ENCODE measurements at regions not wholly inside any gene's neighbourhood (a gene's known extent, or its start where the extent isn't known, plus 50 kb on each side); places are given as distances from the start of the nearest gene placed in this dataset.

- H3K4me1 ChIP-seq (ENCODE audit: insufficient read depth, low read length): peaks cover 69% of the 10 kb centered on the region
- H3K4me3 ChIP-seq (ENCODE audit: low read length): no peak overlapping the region
- no peaks in the 10 kb centered on the region for H3K36me3 ChIP-seq (ENCODE audit: insufficient read depth, low read length)
- 0 out of 2 replicates have a peak, but pooled peaks cover 6% of the 10 kb centered on the region for H3K27me3 ChIP-seq (ENCODE audit: insufficient read depth, low read length)
- H3K27ac ChIP-seq (ENCODE audit: low read depth, low read length): peak overlapping the region; percentile 98
- WGBS: 73% methylated on average over 20 of the region's 20 CpGs
- H3K9me3 ChIP-seq (ENCODE audit: insufficient read depth, low read depth, low read length): no peaks in the 10 kb centered on the region
- H3K9ac ChIP-seq (ENCODE audit: low read depth, low read length): no peak overlapping the region
Measured at GRCh38 chr19:31421856-31422255, 72.6 kb upstream of the TSHZ3 start.

- no peaks in the 10 kb centered on the region for H3K9me3 ChIP-seq (ENCODE audit: insufficient read depth, low read depth, low read length)
- no peak overlapping the region for H3K4me3 ChIP-seq (ENCODE audit: low read length)
- 0 out of 2 replicates have a peak, but pooled peaks cover 6% of the 10 kb centered on the region for H3K27me3 ChIP-seq (ENCODE audit: insufficient read depth, low read length)
- H3K27ac ChIP-seq (ENCODE audit: low read depth, low read length): no peak overlapping the region
- H3K9ac ChIP-seq (ENCODE audit: low read depth, low read length): no peak overlapping the region
- no peaks in the 10 kb centered on the region for H3K36me3 ChIP-seq (ENCODE audit: insufficient read depth, low read length)
- peaks cover 50% of the 10 kb centered on the region for H3K4me1 ChIP-seq (ENCODE audit: insufficient read depth, low read length)
- 96% methylated on average over 2 of the region's 2 CpGs for WGBS
Measured at GRCh38 chr19:31423896-31424295, 74.7 kb upstream of the TSHZ3 start.

- Histone ChIP-seq H3K36me3 (ENCODE audit: insufficient read depth, low read length) (no peaks in the 10 kb centered on the region), H3K9me3 (ENCODE audit: insufficient read depth, low read depth, low read length) (no peaks in the 10 kb centered on the region), H3K9ac (ENCODE audit: low read depth, low read length) (no peak overlapping the region), H3K27ac (ENCODE audit: low read depth, low read length) (peak overlapping the region; percentile 16; the same call in 1 of the 2 replicates), H3K4me1 (ENCODE audit: insufficient read depth, low read length) (peaks cover 42% of the 10 kb centered on the region), H3K27me3 (ENCODE audit: insufficient read depth, low read length) (0 out of 2 replicates have a peak, but pooled peaks cover 6% of the 10 kb centered on the region), H3K4me3 (ENCODE audit: low read length) (no peak overlapping the region)
- 80% methylated on average over 8 of the region's 9 CpGs for WGBS
Measured at GRCh38 chr19:31424861-31425620, 75.8 kb upstream of the TSHZ3 start.

GRCh38 chr19:31427857-31428256, 78.6 kb upstream of the TSHZ3 start:
- H3K4me1 ChIP-seq (ENCODE audit: insufficient read depth, low read length): peaks cover 15% of the 10 kb centered on the region
- H3K27me3 ChIP-seq (ENCODE audit: insufficient read depth, low read length): 0 out of 2 replicates have a peak, but pooled peaks cover 6% of the 10 kb centered on the region
- no peak overlapping the region for H3K27ac ChIP-seq (ENCODE audit: low read depth, low read length)
- 100% methylated on average over 1 of the region's 1 CpG for WGBS
- no peaks in the 10 kb centered on the region for H3K36me3 ChIP-seq (ENCODE audit: insufficient read depth, low read length)
- no peaks in the 10 kb centered on the region for H3K9me3 ChIP-seq (ENCODE audit: insufficient read depth, low read depth, low read length)
- no peak overlapping the region for H3K9ac ChIP-seq (ENCODE audit: low read depth, low read length)
- H3K4me3 ChIP-seq (ENCODE audit: low read length): no peak overlapping the region

GRCh38 chr19:31430381-31430780, 81.1 kb upstream of the TSHZ3 start:
- H3K27ac ChIP-seq (ENCODE audit: low read depth, low read length): no peak overlapping the region
- 0 out of 2 replicates have a peak, but pooled peaks cover 5% of the 10 kb centered on the region for H3K27me3 ChIP-seq (ENCODE audit: insufficient read depth, low read length)
- peaks cover 2% of the 10 kb centered on the region; the same call in 1 of the 2 replicates for H3K4me1 ChIP-seq (ENCODE audit: insufficient read depth, low read length)
- no peaks in the 10 kb centered on the region for H3K36me3 ChIP-seq (ENCODE audit: insufficient read depth, low read length)
- peaks cover 7% of the 10 kb centered on the region for H3K9me3 ChIP-seq (ENCODE audit: insufficient read depth, low read depth, low read length)
- no peak overlapping the region for H3K4me3 ChIP-seq (ENCODE audit: low read length)
- 87% methylated on average over 4 of the region's 4 CpGs for WGBS
- H3K9ac ChIP-seq (ENCODE audit: low read depth, low read length): no peak overlapping the region

GRCh38 chr19:31432201-31432810, 83.1 kb upstream of the TSHZ3 start:
- no peak overlapping the region for H3K27ac ChIP-seq (ENCODE audit: low read depth, low read length)
- no peak overlapping the region for H3K9ac ChIP-seq (ENCODE audit: low read depth, low read length)
- 83% methylated on average over 8 of the region's 8 CpGs for WGBS
- no peak overlapping the region for H3K4me3 ChIP-seq (ENCODE audit: low read length)
- H3K4me1 ChIP-seq (ENCODE audit: insufficient read depth, low read length): no peaks in the 10 kb centered on the region
- no peaks in the 10 kb centered on the region for H3K27me3 ChIP-seq (ENCODE audit: insufficient read depth, low read length)
- no peaks in the 10 kb centered on the region for H3K36me3 ChIP-seq (ENCODE audit: insufficient read depth, low read length)
- peaks cover 10% of the 10 kb centered on the region for H3K9me3 ChIP-seq (ENCODE audit: insufficient read depth, low read depth, low read length)

- Histone ChIP-seq H3K27me3 (ENCODE audit: insufficient read depth, low read length) (no peaks in the 10 kb centered on the region), H3K9ac (ENCODE audit: low read depth, low read length) (no peak overlapping the region), H3K27ac (ENCODE audit: low read depth, low read length) (no peak overlapping the region), H3K9me3 (ENCODE audit: insufficient read depth, low read depth, low read length) (peaks cover 10% of the 10 kb centered on the region), H3K4me1 (ENCODE audit: insufficient read depth, low read length) (no peaks in the 10 kb centered on the region), H3K36me3 (ENCODE audit: insufficient read depth, low read length) (no peaks in the 10 kb centered on the region), H3K4me3 (ENCODE audit: low read length) (no peak overlapping the region)
- 78% methylated on average over 4 of the region's 4 CpGs for WGBS
Measured at GRCh38 chr19:31436121-31436776, 87.0 kb upstream of the TSHZ3 start.

- Histone ChIP-seq H3K9ac (ENCODE audit: low read depth, low read length) (no peak overlapping the region), H3K36me3 (ENCODE audit: insufficient read depth, low read length) (no peaks in the 10 kb centered on the region), H3K9me3 (ENCODE audit: insufficient read depth, low read depth, low read length) (peaks cover 10% of the 10 kb centered on the region), H3K4me1 (ENCODE audit: insufficient read depth, low read length) (no peaks in the 10 kb centered on the region), H3K4me3 (ENCODE audit: low read length) (no peak overlapping the region), H3K27me3 (ENCODE audit: insufficient read depth, low read length) (no peaks in the 10 kb centered on the region), H3K27ac (ENCODE audit: low read depth, low read length) (no peak overlapping the region)
- WGBS: 84% methylated on average over 12 of the region's 12 CpGs
Measured at GRCh38 chr19:31438401-31439269, 89.4 kb upstream of the TSHZ3 start.

- H3K4me1 ChIP-seq (ENCODE audit: insufficient read depth, low read length): no peaks in the 10 kb centered on the region
- H3K9me3 ChIP-seq (ENCODE audit: insufficient read depth, low read depth, low read length): peaks cover 10% of the 10 kb centered on the region
- H3K36me3 ChIP-seq (ENCODE audit: insufficient read depth, low read length): no peaks in the 10 kb centered on the region
- WGBS: 89% methylated on average over 4 of the region's 4 CpGs
- H3K4me3 ChIP-seq (ENCODE audit: low read length): no peak overlapping the region
- H3K27me3 ChIP-seq (ENCODE audit: insufficient read depth, low read length): no peaks in the 10 kb centered on the region
- no peak overlapping the region for H3K9ac ChIP-seq (ENCODE audit: low read depth, low read length)
- no peak overlapping the region for H3K27ac ChIP-seq (ENCODE audit: low read depth, low read length)
Measured at GRCh38 chr19:31439270-31439573, 90.0 kb upstream of the TSHZ3 start.

- no peaks in the 10 kb centered on the region for H3K4me1 ChIP-seq (ENCODE audit: insufficient read depth, low read length)
- 96% methylated on average over 4 of the region's 4 CpGs for WGBS
- no peak overlapping the region for H3K27ac ChIP-seq (ENCODE audit: low read depth, low read length)
- H3K27me3 ChIP-seq (ENCODE audit: insufficient read depth, low read length): no peaks in the 10 kb centered on the region
- 0 out of 2 replicates have a peak, but pooled peaks cover 4% of the 10 kb centered on the region for H3K9me3 ChIP-seq (ENCODE audit: insufficient read depth, low read depth, low read length)
- H3K9ac ChIP-seq (ENCODE audit: low read depth, low read length): no peak overlapping the region
- H3K4me3 ChIP-seq (ENCODE audit: low read length): no peak overlapping the region
- no peaks in the 10 kb centered on the region for H3K36me3 ChIP-seq (ENCODE audit: insufficient read depth, low read length)
Measured at GRCh38 chr19:31444931-31445330, 95.7 kb upstream of the TSHZ3 start.
